ENCODE measurements at regions not wholly inside any gene's neighbourhood (a gene's known extent, or its start where the extent isn't known, plus 50 kb on each side); places are given as distances from the start of the nearest gene placed in this dataset.

GRCh38 chr13:76189882-76190519 is 553.9 kb downstream of the LMO7 start:
- DNase-seq (ENCODE audit: low spot score) = no peak

GRCh38 chr13:76175961-76176725 is 540.0 kb downstream of the LMO7 start:
- no peak for DNase-seq (ENCODE audit: low spot score)

DNA sequence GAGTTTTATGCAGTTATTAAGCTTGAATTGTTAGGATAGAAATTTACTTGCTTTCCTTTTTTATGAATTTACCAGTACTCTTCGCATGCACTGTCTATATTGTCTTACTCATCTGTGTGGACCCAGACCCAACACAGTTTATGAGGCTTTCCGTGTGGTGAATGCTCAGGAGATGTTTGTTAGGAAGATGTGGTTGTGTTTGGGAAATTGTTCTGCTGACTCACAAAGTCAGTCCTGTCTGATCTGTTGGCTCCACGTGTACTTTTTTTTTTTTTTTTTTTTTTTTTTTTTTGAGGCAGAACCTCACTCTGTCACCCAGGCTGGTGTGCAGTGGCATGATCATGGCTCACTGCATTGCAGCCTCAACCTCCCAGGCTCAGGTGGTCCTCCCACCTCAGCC is 532.5 kb downstream of the LMO7 start:
- no peak for DNase-seq (ENCODE audit: low spot score)

- no peak for DNase-seq (ENCODE audit: low spot score)
Measured at GRCh38 chr13:76164290-76164689, 528.2 kb downstream of the LMO7 start.

- DNase-seq (ENCODE audit: low spot score) = no peak
Measured at GRCh38 chr13:76163761-76164160, 527.6 kb downstream of the LMO7 start.

DNA sequence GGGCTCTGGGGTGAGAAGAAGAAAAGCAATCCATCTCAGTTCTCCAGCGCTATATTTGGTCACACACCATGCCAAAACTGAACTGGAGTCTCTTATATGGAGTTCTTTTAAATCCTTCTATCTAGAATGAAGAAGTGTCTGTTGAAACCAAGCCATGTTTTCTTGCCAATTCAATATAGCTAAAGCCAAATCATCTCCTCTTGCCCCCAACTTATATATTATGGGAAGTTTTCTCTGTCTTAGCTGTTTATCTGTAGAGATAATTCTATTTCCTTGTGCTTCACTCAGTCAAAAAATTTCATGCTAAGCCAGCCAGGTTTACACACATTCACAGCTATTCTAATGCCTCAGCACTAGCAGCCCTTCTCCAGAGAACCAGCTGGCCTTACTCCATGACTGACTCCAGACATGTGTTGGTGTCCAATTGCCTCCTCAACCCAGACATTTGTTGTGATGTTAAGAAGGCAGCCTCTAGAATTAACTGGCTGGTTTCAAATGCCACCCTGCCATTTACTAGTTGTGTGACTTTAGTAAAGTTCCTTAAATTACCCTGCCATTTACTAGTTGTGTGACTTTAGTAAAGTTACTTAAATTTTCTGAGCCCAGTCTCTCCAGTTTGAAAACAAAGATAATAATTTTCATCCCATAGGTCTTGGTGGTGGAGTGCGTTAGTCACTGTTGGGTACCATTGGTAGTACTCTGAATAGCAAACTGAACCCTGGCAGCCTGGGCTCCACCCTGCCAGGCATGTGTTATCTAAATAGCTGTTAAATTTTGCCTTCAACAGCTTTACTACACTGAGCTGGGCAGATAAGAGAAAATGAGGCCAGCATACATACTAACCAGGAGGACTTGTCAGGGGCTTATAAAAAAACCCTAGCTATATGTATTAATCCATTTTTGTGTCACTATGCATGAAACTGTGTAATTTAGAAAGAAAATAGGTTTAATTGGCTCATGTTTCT is 525.1 kb downstream of the LMO7 start:
- DNase-seq (ENCODE audit: low spot score) = no peak

DNA sequence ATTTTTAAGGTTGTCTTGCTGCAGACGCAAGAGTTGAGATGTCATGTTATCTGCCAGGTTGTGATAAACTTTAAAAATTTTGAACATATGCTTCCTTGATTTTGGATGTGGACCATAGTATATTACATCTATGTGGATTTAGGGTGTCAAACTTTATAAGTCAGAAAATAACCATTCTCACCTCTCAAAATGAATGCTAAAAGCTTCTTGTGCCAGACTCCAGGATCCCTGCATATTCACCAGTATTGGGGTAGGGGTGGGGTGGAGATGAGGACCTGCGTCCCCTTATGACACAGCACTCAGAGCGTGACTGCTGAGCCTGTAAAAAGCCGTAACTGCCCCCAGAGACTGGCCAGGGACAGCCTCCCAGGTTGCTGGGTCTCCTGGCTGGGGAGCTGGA is 524.4 kb downstream of the LMO7 start:
- no peak for DNase-seq (ENCODE audit: low spot score)

DNA sequence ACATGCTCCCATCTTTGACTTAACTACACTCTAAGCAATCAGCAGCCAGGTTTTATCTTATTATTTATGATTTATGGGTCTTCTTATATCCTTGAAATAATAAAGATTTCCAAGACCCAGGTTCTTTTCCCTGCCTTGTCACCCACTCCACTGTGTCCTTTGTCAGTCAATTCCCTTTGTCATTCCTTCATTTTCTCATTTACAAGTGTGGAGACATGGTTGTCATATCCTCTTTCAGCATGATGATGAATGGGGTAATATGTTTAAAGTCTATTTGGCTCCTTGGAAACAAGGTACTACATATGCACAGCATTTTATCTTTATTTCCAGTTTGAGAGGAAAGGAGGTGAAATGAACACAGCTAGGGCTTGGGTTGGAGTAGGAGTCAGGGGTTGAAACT is 521.8 kb downstream of the LMO7 start:
- DNase-seq (ENCODE audit: low spot score) = no peak

- DNase-seq (ENCODE audit: low spot score) = no peak
Measured at GRCh38 chr13:76153239-76153638, 517.1 kb downstream of the LMO7 start.

DNA sequence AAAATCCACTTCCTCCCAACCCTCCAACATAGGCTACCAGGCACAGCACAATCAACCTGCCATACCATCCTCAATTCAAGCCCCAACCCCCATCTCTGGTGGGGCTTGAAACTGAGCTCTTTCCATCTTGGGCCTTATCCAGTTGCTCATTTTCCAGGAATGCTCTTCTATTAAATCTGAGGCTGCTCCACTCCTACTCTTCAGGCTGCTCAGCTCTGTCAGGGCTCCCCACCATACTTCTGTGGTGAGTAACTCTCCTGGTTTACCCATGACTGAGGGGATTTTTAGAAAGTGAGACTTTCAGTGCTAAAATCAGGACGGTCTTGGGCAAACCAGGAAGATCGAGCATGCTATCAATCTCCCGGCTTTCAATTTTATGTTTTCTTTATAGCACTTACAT is 512.8 kb downstream of the LMO7 start:
- no peak for DNase-seq (ENCODE audit: low spot score)

DNA sequence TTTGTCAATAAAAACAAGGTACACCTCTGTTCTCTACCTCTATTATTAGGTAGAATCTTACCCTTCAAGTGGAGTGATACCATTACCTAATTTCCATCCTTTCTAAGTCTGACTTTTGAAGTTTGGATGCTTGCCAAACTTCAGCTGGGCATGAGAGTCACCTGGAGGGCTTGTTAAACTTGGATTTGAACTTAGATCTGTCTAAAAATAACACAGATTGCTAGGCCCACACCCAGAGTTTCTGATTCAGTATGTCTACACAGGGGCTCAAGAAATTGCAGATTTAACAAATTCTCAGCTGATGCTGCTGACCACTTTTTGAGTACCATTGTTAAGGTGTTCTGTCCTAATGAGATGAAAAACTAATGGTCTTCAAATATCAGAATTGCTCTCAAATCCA is 512.2 kb downstream of the LMO7 start:
- DNase-seq (ENCODE audit: low spot score) = no peak

DNA sequence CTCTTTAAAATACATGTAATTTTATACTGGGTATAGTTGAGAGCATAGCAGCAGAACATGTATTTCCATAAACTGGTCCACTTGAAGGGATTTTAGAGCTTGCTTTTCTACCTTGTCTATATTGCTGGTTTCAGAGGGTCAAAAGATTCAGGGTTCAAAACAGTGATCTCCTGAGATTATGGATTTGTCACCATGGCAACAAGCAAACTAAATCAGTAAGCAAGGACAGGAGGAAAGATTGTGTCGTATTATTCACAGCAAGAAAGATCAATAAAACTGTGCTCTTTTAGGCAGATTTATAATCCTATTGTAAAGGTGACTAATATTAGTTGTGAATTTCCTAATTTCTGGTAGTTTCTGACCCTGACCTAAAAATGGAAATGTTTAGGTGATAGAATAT is 496.4 kb downstream of the LMO7 start:
- DNase-seq (ENCODE audit: low spot score) = no peak

- DNase-seq (ENCODE audit: low spot score) = no peak
Measured at GRCh38 chr13:76131551-76131950, 495.4 kb downstream of the LMO7 start.

- DNase-seq (ENCODE audit: low spot score) = no peak
Measured at GRCh38 chr13:76129305-76130000, 493.3 kb downstream of the LMO7 start.

- no peak for DNase-seq (ENCODE audit: low spot score)
Measured at GRCh38 chr13:76127922-76128321, 491.8 kb downstream of the LMO7 start.

- DNase-seq (ENCODE audit: low spot score) = no peak
Measured at GRCh38 chr13:76123548-76123947, 487.4 kb downstream of the LMO7 start.

- no peak for DNase-seq (ENCODE audit: low spot score)
Measured at GRCh38 chr13:76116751-76117360, 480.7 kb downstream of the LMO7 start.

- DNase-seq (ENCODE audit: low spot score) = no peak
Measured at GRCh38 chr13:76106763-76107162, 470.6 kb downstream of the LMO7 start.

- no peak for DNase-seq (ENCODE audit: low spot score)
Measured at GRCh38 chr13:76094645-76095044, 458.5 kb downstream of the LMO7 start.

- DNase-seq (ENCODE audit: low spot score) = no peak
Measured at GRCh38 chr13:76091076-76091475, 454.9 kb downstream of the LMO7 start.

DNA sequence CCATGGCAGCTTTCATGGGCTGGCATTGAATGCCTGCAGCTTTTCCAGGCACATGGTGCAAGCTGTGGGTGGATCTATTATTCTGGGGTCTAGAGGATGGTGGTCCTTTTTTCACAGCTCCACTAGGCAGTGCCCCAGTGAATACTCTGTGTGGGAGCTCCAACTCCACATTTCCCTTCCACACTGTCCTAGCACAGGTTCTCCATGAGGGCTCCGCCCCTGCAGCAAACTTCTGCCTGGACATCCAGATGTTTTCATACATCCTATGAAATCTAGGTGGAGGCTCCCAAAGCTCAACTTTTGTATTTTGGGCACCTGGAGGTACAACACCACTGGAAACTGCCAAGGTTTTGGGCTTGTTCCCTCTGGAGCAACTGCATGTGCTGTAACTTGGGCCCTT is 450.6 kb downstream of the LMO7 start:
- DNase-seq (ENCODE audit: low spot score) = no peak

- no peak for DNase-seq (ENCODE audit: low spot score)
Measured at GRCh38 chr13:76067850-76068249, 431.7 kb downstream of the LMO7 start.
